ENCODE measurements at regions not wholly inside any gene's neighbourhood (a gene's known extent, or its start where the extent isn't known, plus 50 kb on each side); places are given as distances from the start of the nearest gene placed in this dataset.
"Not testable (repeated sequence)": the region's sequence is repeated elsewhere in the genome, so short reads cannot be mapped to it uniquely, and the experiment has no call there.

- no peak for DNase-seq
These were observed 59.3 kb downstream of the BTBD3 start for GRCh38 chr20:11976966-11977365.

- no peak for DNase-seq
These were observed 60.8 kb downstream of the BTBD3 start for GRCh38 chr20:11978496-11978895.

- DNase-seq: no peak
These were observed 61.8 kb downstream of the BTBD3 start for GRCh38 chr20:11979306-11979990.

GRCh38 chr20:11980263-11980662, 62.6 kb downstream of the BTBD3 start:
- no peak for DNase-seq

GRCh38 chr20:11981366-11981947, 63.8 kb downstream of the BTBD3 start:
- DNase-seq: no peak

- DNase-seq: no peak
These were observed 64.7 kb downstream of the BTBD3 start for GRCh38 chr20:11982289-11982954.

- no peak for DNase-seq
These were observed 65.3 kb downstream of the BTBD3 start for GRCh38 chr20:11982955-11983470.

GRCh38 chr20:11986954-11987353, 69.3 kb downstream of the BTBD3 start:
- DNase-seq: no peak

- DNase-seq: no peak
These were observed 69.8 kb downstream of the BTBD3 start for GRCh38 chr20:11987526-11987925.

GRCh38 chr20:11989018-11989771, 71.5 kb downstream of the BTBD3 start:
- DNase-seq: no peak

- DNase-seq: no peak
These were observed 74.7 kb downstream of the BTBD3 start for GRCh38 chr20:11992426-11992825.

- DNase-seq: no peak
These were observed 76.3 kb downstream of the BTBD3 start for GRCh38 chr20:11993886-11994461.

GRCh38 chr20:11995805-11996567, 78.3 kb downstream of the BTBD3 start:
- no peak for DNase-seq

- DNase-seq: not testable (repeated sequence)
These were observed 87.1 kb downstream of the BTBD3 start for GRCh38 chr20:12004776-12005175.

GRCh38 chr20:12012241-12013222, 94.8 kb downstream of the BTBD3 start:
- peak; percentile 51 for DNase-seq

GRCh38 chr20:12014276-12014675, 96.6 kb downstream of the BTBD3 start:
- no peak for DNase-seq

GRCh38 chr20:12014736-12015135, 97.0 kb downstream of the BTBD3 start:
- DNase-seq: no peak

- no peak for DNase-seq
These were observed 98.6 kb downstream of the BTBD3 start for GRCh38 chr20:12016291-12016690.

GRCh38 chr20:12019715-12020114, 102.0 kb downstream of the BTBD3 start:
- DNase-seq: no peak

GRCh38 chr20:12020846-12021245, 103.2 kb downstream of the BTBD3 start:
- no peak for DNase-seq

- no peak for DNase-seq
These were observed 104.4 kb downstream of the BTBD3 start for GRCh38 chr20:12022126-12022525.

Measured in HCEC 1CT (cell line).